PC-3 (cell line): ENCODE measurements at regions not wholly inside any gene's neighbourhood (a gene's known extent, or its start where the extent isn't known, plus 50 kb on each side); places are given as distances from the start of the nearest gene placed in this dataset.

Experiments used
- ATAC-seq: fragments of 200-7000 bp; cut with Tn5 transposase; 2 replicates; pipeline ENCODE4 v1.9.1; 2020; ENCODE audit warnings: mild to moderate bottlenecking, moderate library complexity
- BruUV-seq: library from RNA; stranded (reverse); fragments of 400-500 nt; replicated peaks from 2 replicates; lab custom pipeline; 2021; lab: Mats Ljungman, UMichigan
- CTCF ChIA-PET: fragments of 300-600 bp; sonication (Branson Sonifier 250); formaldehyde crosslinking; loops from one replicate; lab custom pipeline; 2022; ENCODE audit warnings: antibody characterized with exemption; lab: Charles Lee
- POLR2A ChIA-PET: fragments of 300-600 bp; sonication (Branson Sonifier 250); formaldehyde crosslinking; loops from one replicate; lab custom pipeline; 2022; ENCODE audit warnings: antibody characterized with exemption; ENCODE audit not compliant: unreplicated experiment; lab: Charles Lee
- DNase-seq: peaks from one replicate; pipeline ENCODE4 v3.0.0-alpha.2; 2015
- H2AFZ ChIP-seq: fragments of 300-600 bp; sonication (generic); 2 replicates; pipeline ENCODE4 v1.6.0; 2016; ENCODE audit warnings: antibody characterized with exemption, low read length
- H3F3A ChIP-seq: fragments of 300-600 bp; sonication (generic); one replicate; pipeline ENCODE4 v1.6.0; 2017; ENCODE audit warnings: antibody characterized with exemption, low read length, control low read depth, mild to moderate bottlenecking; ENCODE audit not compliant: unreplicated experiment
- H3K27ac ChIP-seq: fragments of 300-600 bp; sonication (generic); 2 replicates; pipeline ENCODE4 v1.5.1; 2016; ENCODE audit warnings: mild to moderate bottlenecking, low read length
- H3K27me3 ChIP-seq: fragments of 300-600 bp; sonication (generic); 2 replicates; pipeline ENCODE4 v1.6.1; 2016; ENCODE audit warnings: low read length, mixed read lengths
- H3K36me3 ChIP-seq: fragments of 300-600 bp; sonication (generic); 2 replicates; pipeline ENCODE4 v1.6.1; 2016; ENCODE audit warnings: low read depth, mixed run types, low read length, mixed read lengths
- H3K4me1 ChIP-seq: fragments of 300-600 bp; sonication (generic); 2 replicates; pipeline ENCODE4 v1.5.1; 2016; ENCODE audit warnings: low read length; ENCODE audit not compliant: insufficient read depth
- H3K4me2 ChIP-seq: fragments of 300-600 bp; sonication (generic); 2 replicates; pipeline ENCODE4 v1.6.0; 2016; ENCODE audit warnings: low read length
- H3K4me3 ChIP-seq: fragments of 300-600 bp; sonication (generic); 2 replicates; pipeline ENCODE4 v1.5.1; 2016; ENCODE audit warnings: mild to moderate bottlenecking, low read length, mixed read lengths
- H3K79me2 ChIP-seq: fragments of 300-600 bp; sonication (generic); 2 replicates; pipeline ENCODE4 v1.6.1; 2017; ENCODE audit warnings: low read length, mixed read lengths
- H3K9ac ChIP-seq: fragments of 300-600 bp; sonication (generic); 2 replicates; pipeline ENCODE4 v1.6.0; 2016; ENCODE audit warnings: mild to moderate bottlenecking, low read length
- H3K9me2 ChIP-seq: fragments of 300-600 bp; sonication (generic); replicated peaks from 2 replicates; pipeline ENCODE4 v1.6.1; 2016; ENCODE audit warnings: mixed run types, low read length, mixed read lengths
- H3K9me3 ChIP-seq: fragments of 300-600 bp; sonication (generic); 2 replicates; pipeline ENCODE4 v1.6.1; 2016; ENCODE audit warnings: low read length, mixed read lengths
- H4K20me1 ChIP-seq: fragments of 300-600 bp; sonication (generic); 2 replicates; pipeline ENCODE4 v1.6.1; 2016; ENCODE audit warnings: low read length, mixed read lengths
- CTCF ChIP-seq: fragments of 300-600 bp; sonication (generic); conservative IDR thresholded peaks from 2 replicates; pipeline ENCODE4 v1.5.1; 2017; ENCODE audit warnings: antibody characterized with exemption, low read depth, mild to moderate bottlenecking, low read length
- EZH2 ChIP-seq: fragments of 300-600 bp; sonication (generic); IDR thresholded peaks from one replicate; pipeline ENCODE4 v1.6.1; 2017; ENCODE audit warnings: antibody characterized with exemption, mild to moderate bottlenecking, low read length; ENCODE audit not compliant: unreplicated experiment
- EZH2phosphoT487 ChIP-seq: fragments of 300-600 bp; sonication (generic); IDR thresholded peaks from 2 replicates; pipeline ENCODE4 v1.6.1; 2018; ENCODE audit warnings: mild to moderate bottlenecking, antibody characterized with exemption, low read length, borderline replicate concordance
- intact Hi-C: fragments of 100-400 bp; cut with micrococcal nuclease; formaldehyde crosslinking; loops from 2 replicates; pipeline ENCODE4 v1.9.0; 2023

DNA sequence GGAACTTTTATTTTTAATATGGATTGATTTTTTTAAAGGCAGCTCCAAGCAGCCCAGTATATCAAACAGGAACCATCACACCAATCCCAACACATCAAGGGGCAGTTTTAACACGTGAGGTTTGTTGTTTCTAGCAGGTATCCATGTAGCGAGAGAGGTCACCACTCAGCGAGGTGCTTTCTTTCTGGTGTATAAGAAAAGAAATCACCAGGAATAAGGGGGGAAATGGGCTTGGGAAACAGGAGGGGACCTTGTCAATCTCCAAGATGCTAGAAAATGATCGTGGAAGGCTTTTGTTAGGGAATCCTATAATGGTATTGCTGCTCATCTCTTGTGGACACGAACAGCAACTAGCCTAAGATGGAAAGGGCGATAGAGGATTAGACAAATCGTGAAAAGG lies 402.9 kb upstream of the ATP11B start:
- no peak for TF ChIP-seq CTCF
- no peak for TF ChIP-seq EZH2phosphoT487
- TF ChIP-seq EZH2, result no peak
- no peak overlapping the region for H3K4me3 ChIP-seq
- H3K9me2 ChIP-seq, result no peaks in the 10 kb centered on the region
- no peak overlapping the region for H3K9ac ChIP-seq
- no peaks in the 10 kb centered on the region for H3K79me2 ChIP-seq
- no peak overlapping the region for H2AFZ ChIP-seq
- H3F3A ChIP-seq, result peaks cover 4% of the 10 kb centered on the region
- H3K9me3 ChIP-seq, result no peaks in the 10 kb centered on the region
- ChIA-PET POLR2A (no interaction called here), CTCF (no interaction called here)
- no peak for DNase-seq
- no peaks in the 10 kb centered on the region for H3K27me3 ChIP-seq
- peaks cover 18% of the 10 kb centered on the region for H3K4me1 ChIP-seq
- BruUV-seq, result no TSS peak
- H3K4me2 ChIP-seq, result no peak overlapping the region
- intact Hi-C loops, result no loop called here
- ATAC-seq, result no peak
- no peaks in the 10 kb centered on the region for H4K20me1 ChIP-seq
- H3K36me3 ChIP-seq, result no peaks in the 10 kb centered on the region
- no peak overlapping the region for H3K27ac ChIP-seq

- ChIA-PET POLR2A (no interaction called here), CTCF (no interaction called here)
Measured at GRCh38 chr3:182392182-182392937, 400.9 kb upstream of the ATP11B start.

More at GRCh38 chr3:182392182-182392937, 400.9 kb upstream of the ATP11B start:
- intact Hi-C loops, result no loop called here
- Histone ChIP-seq H3K27ac (no peak overlapping the region), H3K9ac (no peak overlapping the region), H3K4me2 (no peak overlapping the region), H3K9me3 (no peaks in the 10 kb centered on the region), H3K4me1 (peaks cover 18% of the 10 kb centered on the region), H3K27me3 (no peaks in the 10 kb centered on the region), H3K79me2 (no peaks in the 10 kb centered on the region), H4K20me1 (no peaks in the 10 kb centered on the region), H3K36me3 (no peaks in the 10 kb centered on the region), H3K4me3 (no peak overlapping the region), H3K9me2 (no peaks in the 10 kb centered on the region), H2AFZ (no peak overlapping the region), H3F3A (peaks cover 4% of the 10 kb centered on the region)
- peak; percentile 32 for TF ChIP-seq CTCF
- TF ChIP-seq EZH2phosphoT487, result no peak
- BruUV-seq, result no TSS peak
- DNase-seq (peak; percentile 17), ATAC-seq (no peak)
